Astrocyte (in vitro differentiated cells and primary cell): ENCODE measurements at regions not wholly inside any gene's neighbourhood (a gene's known extent, or its start where the extent isn't known, plus 50 kb on each side); places are given as distances from the start of the nearest gene placed in this dataset.

Experiments
- DNase-seq: peaks from one replicate; pipeline ENCODE4 v3.0.0-alpha.2; 2010; ENCODE audit warnings: low read depth
- FAIRE-seq: peaks from 2 replicates; lab custom pipeline; 2011; peaks lifted over from hg19 to GRCh38; lab: Jason Lieb, UNC
- H2AFZ ChIP-seq: 2 replicates; pipeline ENCODE4 v1.6.0; 2012; ENCODE audit warnings: low read depth, low read length, inconsistent platforms
- H3K27ac ChIP-seq: 2 replicates; pipeline ENCODE4 v1.5.1; 2011; ENCODE audit warnings: low read depth, low read length, inconsistent platforms
- H3K27me3 ChIP-seq: 2 replicates; pipeline ENCODE4 v1.6.0; 2011; ENCODE audit warnings: low read length, inconsistent platforms; ENCODE audit not compliant: insufficient read depth
- H3K36me3 ChIP-seq: 2 replicates; pipeline ENCODE4 v1.5.1; 2011; ENCODE audit warnings: low read length, inconsistent platforms; ENCODE audit not compliant: insufficient read depth
- H3K4me1 ChIP-seq: 2 replicates; pipeline ENCODE4 v1.5.1; 2011; ENCODE audit warnings: low read length, inconsistent platforms; ENCODE audit not compliant: insufficient read depth
- H3K4me2 ChIP-seq: 2 replicates; pipeline ENCODE4 v1.6.0; 2012; ENCODE audit warnings: low read length, inconsistent platforms
- H3K4me3 ChIP-seq: 2 replicates; pipeline ENCODE4 v1.5.1; 2011; ENCODE audit warnings: low read depth, mild to moderate bottlenecking, low read length, inconsistent platforms; ENCODE audit not compliant: insufficient read depth
- H3K79me2 ChIP-seq: 2 replicates; pipeline ENCODE4 v1.6.0; 2012; ENCODE audit warnings: mild to moderate bottlenecking, low read length, inconsistent platforms; ENCODE audit not compliant: insufficient read depth
- H3K9ac ChIP-seq: 2 replicates; pipeline ENCODE4 v1.6.0; 2012; ENCODE audit warnings: mild to moderate bottlenecking, low read length, inconsistent platforms
- H3K9me3 ChIP-seq: 2 replicates; pipeline ENCODE4 v1.5.1; 2012; ENCODE audit warnings: low read depth, mild to moderate bottlenecking, low read length, inconsistent platforms; ENCODE audit not compliant: insufficient read depth
- H4K20me1 ChIP-seq: 2 replicates; pipeline ENCODE4 v1.6.0; 2012; ENCODE audit warnings: low read length, inconsistent platforms; ENCODE audit not compliant: insufficient read depth
- H3K27ac Mint-ChIP-seq: one replicate; pipeline ENCODE4 v1.8.0; 2021; ENCODE audit warnings: mild to moderate bottlenecking, mixed read lengths; ENCODE audit not compliant: unreplicated experiment
- H3K27me3 Mint-ChIP-seq: one replicate; pipeline ENCODE4 v1.8.0; 2021; ENCODE audit warnings: low read depth, mixed read lengths; ENCODE audit not compliant: unreplicated experiment
- H3K36me3 Mint-ChIP-seq: one replicate; pipeline ENCODE4 v1.8.0; 2021; ENCODE audit warnings: low read depth, mixed read lengths; ENCODE audit not compliant: unreplicated experiment
- H3K4me1 Mint-ChIP-seq: one replicate; pipeline ENCODE4 v1.8.0; 2021; ENCODE audit warnings: low read depth, mixed read lengths; ENCODE audit not compliant: unreplicated experiment
- H3K4me3 Mint-ChIP-seq: one replicate; pipeline ENCODE4 v1.8.0; 2021; ENCODE audit warnings: mild to moderate bottlenecking, moderate library complexity, mixed read lengths; ENCODE audit not compliant: unreplicated experiment
- H3K9me3 Mint-ChIP-seq: one replicate; pipeline ENCODE4 v1.8.0; 2021; ENCODE audit warnings: mild to moderate bottlenecking, mixed read lengths; ENCODE audit not compliant: unreplicated experiment
- CTCF ChIP-seq: IDR thresholded peaks from 2 replicates; pipeline ENCODE4 v1.5.1; 2011; ENCODE audit warnings: low read depth, mild to moderate bottlenecking, inconsistent platforms, low read length, moderate library complexity; ENCODE audit not compliant: insufficient read depth
- EZH2 ChIP-seq: IDR thresholded peaks from 2 replicates; pipeline ENCODE4 v1.6.1; 2012; ENCODE audit warnings: mild to moderate bottlenecking, low read length, inconsistent platforms; ENCODE audit not compliant: insufficient read depth

DNA sequence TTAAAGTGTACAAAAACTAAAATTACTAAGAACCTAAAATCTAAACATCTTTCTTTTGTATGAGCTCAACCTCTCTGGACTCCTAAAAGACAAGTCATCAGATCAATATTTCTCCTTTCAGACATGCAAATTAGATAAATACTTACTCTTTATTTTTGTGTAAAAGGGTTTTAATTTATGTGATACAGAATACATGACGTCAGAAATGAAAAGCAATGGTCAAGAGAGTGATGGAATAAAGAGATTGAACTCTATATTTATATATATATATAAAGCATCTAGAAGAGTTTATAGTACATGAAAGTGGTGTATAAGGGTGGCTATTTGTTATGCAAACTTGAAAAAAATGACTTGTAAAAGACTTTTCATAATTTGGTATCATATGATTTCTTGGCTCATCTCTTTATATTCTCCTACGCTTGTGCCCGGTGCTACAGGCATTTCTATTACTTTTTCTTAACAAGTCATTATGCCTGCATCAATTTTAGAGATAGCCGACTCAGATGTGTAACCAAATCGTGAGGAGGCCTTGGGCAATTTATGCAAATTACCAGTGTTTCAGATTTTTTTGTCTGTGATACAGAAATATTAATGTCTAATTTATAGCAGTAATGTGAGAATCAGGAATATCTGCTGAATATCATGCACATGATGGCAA is 186.0 kb upstream of the OLFM3 start:
- TF ChIP-seq CTCF (no peak), EZH2 (no peak)
- no peaks in the 10 kb centered on the region for H3K27me3 Mint-ChIP-seq
- Histone ChIP-seq H3K27me3 (no peaks in the 10 kb centered on the region), H2AFZ (no peak overlapping the region), H3K4me1 (no peaks in the 10 kb centered on the region), H3K4me3 (no peak overlapping the region), H3K79me2 (no peaks in the 10 kb centered on the region), H3K36me3 (no peaks in the 10 kb centered on the region), H3K9me3 (no peaks in the 10 kb centered on the region), H4K20me1 (no peaks in the 10 kb centered on the region), H3K27ac (no peak overlapping the region), H3K4me2 (no peak overlapping the region), H3K9ac (no peak overlapping the region)
- no peak for FAIRE-seq
- no peak overlapping the region for H3K4me3 Mint-ChIP-seq
- H3K27ac Mint-ChIP-seq = no peak overlapping the region
- no peaks in the 10 kb centered on the region for H3K4me1 Mint-ChIP-seq
- no peaks in the 10 kb centered on the region for H3K36me3 Mint-ChIP-seq
- no peaks in the 10 kb centered on the region for H3K9me3 Mint-ChIP-seq
- DNase-seq = no peak

DNA sequence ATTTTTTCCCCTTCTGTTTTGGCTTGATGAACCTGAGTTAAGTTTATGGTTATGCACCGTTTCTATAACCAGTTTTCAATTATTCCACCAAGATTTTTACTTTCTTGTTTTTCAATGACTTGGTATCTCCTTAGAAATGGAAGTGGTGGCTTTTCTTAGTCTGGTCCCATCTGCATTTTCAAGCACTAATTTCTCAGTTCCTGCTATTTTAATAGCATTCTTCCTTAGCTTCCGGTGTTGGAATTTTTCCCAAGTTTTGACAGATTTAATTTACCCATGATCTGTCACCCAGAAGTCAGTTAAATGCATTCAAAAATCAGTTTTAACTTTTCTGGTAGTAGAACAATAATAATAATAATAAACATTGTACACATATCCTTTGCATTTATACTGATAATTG is 184.6 kb upstream of the OLFM3 start:
- H3K9me3 Mint-ChIP-seq = no peaks in the 10 kb centered on the region
- no peaks in the 10 kb centered on the region for H3K4me1 Mint-ChIP-seq
- H3K4me1 ChIP-seq = no peaks in the 10 kb centered on the region
- H3K27ac ChIP-seq = no peak overlapping the region
- no peaks in the 10 kb centered on the region for H3K36me3 Mint-ChIP-seq
- H2AFZ ChIP-seq = no peak overlapping the region
- no peaks in the 10 kb centered on the region for H3K79me2 ChIP-seq
- H3K27me3 ChIP-seq = no peaks in the 10 kb centered on the region
- H3K4me3 ChIP-seq = no peak overlapping the region
- H3K27me3 Mint-ChIP-seq = no peaks in the 10 kb centered on the region
- no peak overlapping the region for H3K27ac Mint-ChIP-seq
- H3K9ac ChIP-seq = no peak overlapping the region
- no peaks in the 10 kb centered on the region for H3K9me3 ChIP-seq
- TF ChIP-seq EZH2 (no peak), CTCF (no peak)
- H4K20me1 ChIP-seq = no peaks in the 10 kb centered on the region
- no peaks in the 10 kb centered on the region for H3K36me3 ChIP-seq
- DNase-seq (no peak), FAIRE-seq (no peak)
- H3K4me3 Mint-ChIP-seq = no peak overlapping the region
- H3K4me2 ChIP-seq = no peak overlapping the region

DNA sequence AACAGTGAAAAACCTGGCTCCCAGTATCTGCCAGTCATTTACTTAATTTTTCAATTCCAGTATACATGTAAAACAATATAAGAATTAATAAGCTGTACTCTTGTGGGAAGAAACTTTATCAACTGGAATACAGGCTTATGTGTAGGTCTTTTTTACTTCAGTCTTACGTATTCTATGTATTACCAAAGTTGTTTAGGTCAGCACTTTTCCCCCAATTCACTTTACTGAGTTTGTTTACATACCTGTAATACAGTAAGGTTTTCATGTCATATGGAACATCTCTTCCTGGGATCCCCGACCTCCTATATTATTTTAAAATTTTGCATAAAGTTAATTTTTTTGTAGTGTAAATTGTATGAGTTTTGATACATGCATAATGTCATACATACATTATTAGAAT is 181.8 kb upstream of the OLFM3 start:
- Histone ChIP-seq H3K9me3 (no peaks in the 10 kb centered on the region), H3K27ac (no peak overlapping the region), H3K4me3 (no peak overlapping the region), H3K4me2 (no peak overlapping the region), H3K9ac (no peak overlapping the region), H3K27me3 (no peaks in the 10 kb centered on the region), H3K79me2 (no peaks in the 10 kb centered on the region), H2AFZ (no peak overlapping the region), H3K4me1 (no peaks in the 10 kb centered on the region), H4K20me1 (no peaks in the 10 kb centered on the region), H3K36me3 (no peaks in the 10 kb centered on the region)
- no peak for FAIRE-seq
- no peaks in the 10 kb centered on the region for H3K9me3 Mint-ChIP-seq
- H3K27me3 Mint-ChIP-seq = no peaks in the 10 kb centered on the region
- TF ChIP-seq EZH2 = no peak
- no peak for TF ChIP-seq CTCF
- no peak for DNase-seq
- no peaks in the 10 kb centered on the region for H3K36me3 Mint-ChIP-seq
- no peak overlapping the region for H3K27ac Mint-ChIP-seq
- H3K4me3 Mint-ChIP-seq = no peak overlapping the region
- H3K4me1 Mint-ChIP-seq = no peaks in the 10 kb centered on the region
